ENCODE measurements at regions not wholly inside any gene's neighbourhood (a gene's known extent, or its start where the extent isn't known, plus 50 kb on each side); places are given as distances from the start of the nearest gene placed in this dataset.

GRCh38 chr13:65936249-65936648, 1293.9 kb downstream of the PCDH9 start (continued):
- TF ChIP-seq REST (IDR thresholded peaks at IDR 0.05; ENCODE audit: unreplicated experiment): no peak
- no peak for TF ChIP-seq STAT1 (IDR thresholded peaks at IDR 0.05; ENCODE audit: unreplicated experiment)

GRCh38 chr13:65932587-65933239, 1297.4 kb downstream of the PCDH9 start:
- H3K27ac ChIP-seq (ENCODE audit: low read depth): no peak overlapping the region
- no peaks in the 10 kb centered on the region for H3F3A ChIP-seq (replicated peaks; ENCODE audit: low read depth)
- no peaks in the 10 kb centered on the region for H3K79me2 ChIP-seq (replicated peaks; ENCODE audit: insufficient read depth)
- H3K4me1 Mint-ChIP-seq: no peaks in the 10 kb centered on the region
- H3K4me2 ChIP-seq: no peak overlapping the region
- H3K9me2 ChIP-seq (ENCODE audit: insufficient read depth): peaks cover 7% of the 10 kb centered on the region; the same call in 1 of the 2 replicates
- TF ChIP-seq ZNF462 (CRISPR knock-in tag; IDR thresholded peaks at IDR 0.05) (no peak), EZH2phosphoT487 (IDR thresholded peaks at IDR 0.05; ENCODE audit: unreplicated experiment) (no peak), JUNB (IDR thresholded peaks at IDR 0.05; ENCODE audit: unreplicated experiment) (no peak)
- no peaks in the 10 kb centered on the region for H3K36me3 Mint-ChIP-seq (ENCODE audit: low read depth)
- peaks cover 1% of the 10 kb centered on the region for H3K27me3 Mint-ChIP-seq (ENCODE audit: insufficient read depth, low read depth, poor library complexity)
- H3K9me3 Mint-ChIP-seq: no peaks in the 10 kb centered on the region
- no peak overlapping the region for H3K4me3 ChIP-seq
- no peaks in the 10 kb centered on the region for H3K36me3 ChIP-seq (ENCODE audit: insufficient read depth)
- no peaks in the 10 kb centered on the region for H4K20me1 ChIP-seq (replicated peaks; ENCODE audit: insufficient read depth)
- no peak for DNase-seq (ENCODE audit: low spot score)
- no peaks in the 10 kb centered on the region for H3K4me1 ChIP-seq (ENCODE audit: insufficient read depth)
- no peak overlapping the region for H2AFZ ChIP-seq
- H3K4me3 Mint-ChIP-seq: no peak overlapping the region
- no peak overlapping the region for H3K27ac Mint-ChIP-seq
- no peak for ATAC-seq
- H3K27me3 ChIP-seq (ENCODE audit: insufficient read depth): no peaks in the 10 kb centered on the region

Data from GM23338 (cell line).